Hepatocyte (in vitro differentiated cells): ENCODE measurements at regions not wholly inside any gene's neighbourhood (a gene's known extent, or its start where the extent isn't known, plus 50 kb on each side); places are given as distances from the start of the nearest gene placed in this dataset.

Source experiments
- DNase-seq: peaks from one replicate; pipeline ENCODE4 v3.0.0-alpha.2; 2016; ENCODE audit warnings: low spot score
- H2AFZ ChIP-seq: fragments of 200-600 bp; sonication (generic); 2 replicates; pipeline ENCODE4 v1.6.0; 2016; ENCODE audit warnings: antibody characterized with exemption, mild to moderate bottlenecking
- H3K27ac ChIP-seq: fragments of 200-600 bp; sonication (generic); 2 replicates; pipeline ENCODE4 v1.5.1; 2016; ENCODE audit warnings: mild to moderate bottlenecking
- H3K27me3 ChIP-seq: fragments of 200-600 bp; sonication (generic); 2 replicates; pipeline ENCODE4 v1.6.1; 2016
- H3K36me3 ChIP-seq: fragments of 200-600 bp; sonication (generic); replicated peaks from 2 replicates; pipeline ENCODE4 v1.5.1; 2016; ENCODE audit warnings: low read depth; ENCODE audit not compliant: insufficient read depth
- H3K4me1 ChIP-seq: fragments of 200-600 bp; sonication (generic); 2 replicates; pipeline ENCODE4 v1.5.1; 2016; ENCODE audit warnings: mild to moderate bottlenecking, moderate library complexity; ENCODE audit not compliant: insufficient read depth
- H3K4me2 ChIP-seq: fragments of 200-600 bp; sonication (generic); 2 replicates; pipeline ENCODE4 v1.6.0; 2016
- H3K4me3 ChIP-seq: fragments of 200-600 bp; sonication (generic); 2 replicates; pipeline ENCODE4 v1.5.1; 2016; ENCODE audit warnings: mild to moderate bottlenecking
- H3K79me2 ChIP-seq: fragments of 200-600 bp; sonication (generic); 2 replicates; pipeline ENCODE4 v1.6.0; 2017; ENCODE audit warnings: mild to moderate bottlenecking
- H3K9me2 ChIP-seq: fragments of 200-600 bp; sonication (generic); replicated peaks from 2 replicates; pipeline ENCODE4 v1.6.0; 2017; ENCODE audit warnings: mild to moderate bottlenecking; ENCODE audit not compliant: insufficient read depth
- H3K9me3 ChIP-seq: fragments of 200-600 bp; sonication (generic); 2 replicates; pipeline ENCODE4 v1.5.1; 2016; ENCODE audit warnings: low read depth, mild to moderate bottlenecking
- H4K20me1 ChIP-seq: fragments of 200-600 bp; sonication (generic); 2 replicates; pipeline ENCODE4 v1.6.0; 2016; ENCODE audit warnings: mild to moderate bottlenecking; ENCODE audit not compliant: insufficient read depth, poor library complexity, severe bottlenecking
- EZH2 ChIP-seq: fragments of 200-600 bp; sonication (generic); IDR thresholded peaks from 2 replicates; pipeline ENCODE4 v1.6.1; 2016; ENCODE audit warnings: antibody characterized with exemption, mild to moderate bottlenecking, borderline replicate concordance
- EZH2phosphoT487 ChIP-seq: fragments of 200-600 bp; sonication (generic); IDR thresholded peaks from one replicate; pipeline ENCODE4 v1.6.1; 2018; ENCODE audit warnings: antibody characterized with exemption, mild to moderate bottlenecking, low read depth, moderate library complexity; ENCODE audit not compliant: unreplicated experiment, severe bottlenecking
- WGBS: methylation state at CpG from one replicate; pipeline ENCODE4 v1.1.6; 2016; ENCODE audit warnings: low lambda C conversion rate; ENCODE audit errors: missing lambda C conversion rate; 5-methylcytosine and 5-hydroxymethylcytosine counted together
- TF ChIP-seq, protein P1 (sequence below): fragments of 200-600 bp; sonication (generic); IDR thresholded peaks from 2 replicates; pipeline ENCODE4 v1.5.1; 2016; ENCODE audit warnings: antibody characterized with exemption, mild to moderate bottlenecking; ENCODE audit not compliant: poor library complexity

DNA sequence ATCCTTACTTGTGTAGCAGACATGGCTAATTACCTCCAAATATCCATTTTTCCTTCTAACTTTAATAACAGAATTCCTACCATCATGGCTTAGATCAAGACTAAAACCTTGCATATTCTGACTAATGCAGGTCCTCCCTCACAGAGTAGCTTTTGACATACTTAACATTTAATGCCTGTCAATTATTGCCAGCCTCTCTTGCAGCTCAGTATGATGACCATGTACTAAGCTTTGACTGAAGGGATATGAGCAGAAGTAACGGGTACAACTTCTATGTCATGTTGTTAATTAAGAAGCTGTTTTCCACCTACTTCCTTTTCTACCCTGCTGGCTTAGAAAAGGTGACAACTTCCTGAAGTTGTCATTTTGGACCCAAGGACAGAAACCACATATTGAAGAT, 533.4 kb downstream of the PSAT1 start:
- H3K4me3 ChIP-seq = no peak overlapping the region
- H3K27ac ChIP-seq = no peak overlapping the region
- no peaks in the 10 kb centered on the region for H3K9me2 ChIP-seq
- 90% methylated on average over 1 of the region's 1 CpG for WGBS
- DNase-seq = no peak
- H2AFZ ChIP-seq = no peak overlapping the region
- H3K4me1 ChIP-seq = no peaks in the 10 kb centered on the region
- H3K9me3 ChIP-seq = no peaks in the 10 kb centered on the region
- no peak for TF ChIP-seq EZH2
- TF ChIP-seq, protein P1, sequence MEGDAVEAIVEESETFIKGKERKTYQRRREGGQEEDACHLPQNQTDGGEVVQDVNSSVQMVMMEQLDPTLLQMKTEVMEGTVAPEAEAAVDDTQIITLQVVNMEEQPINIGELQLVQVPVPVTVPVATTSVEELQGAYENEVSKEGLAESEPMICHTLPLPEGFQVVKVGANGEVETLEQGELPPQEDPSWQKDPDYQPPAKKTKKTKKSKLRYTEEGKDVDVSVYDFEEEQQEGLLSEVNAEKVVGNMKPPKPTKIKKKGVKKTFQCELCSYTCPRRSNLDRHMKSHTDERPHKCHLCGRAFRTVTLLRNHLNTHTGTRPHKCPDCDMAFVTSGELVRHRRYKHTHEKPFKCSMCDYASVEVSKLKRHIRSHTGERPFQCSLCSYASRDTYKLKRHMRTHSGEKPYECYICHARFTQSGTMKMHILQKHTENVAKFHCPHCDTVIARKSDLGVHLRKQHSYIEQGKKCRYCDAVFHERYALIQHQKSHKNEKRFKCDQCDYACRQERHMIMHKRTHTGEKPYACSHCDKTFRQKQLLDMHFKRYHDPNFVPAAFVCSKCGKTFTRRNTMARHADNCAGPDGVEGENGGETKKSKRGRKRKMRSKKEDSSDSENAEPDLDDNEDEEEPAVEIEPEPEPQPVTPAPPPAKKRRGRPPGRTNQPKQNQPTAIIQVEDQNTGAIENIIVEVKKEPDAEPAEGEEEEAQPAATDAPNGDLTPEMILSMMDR = no peak
- no peaks in the 10 kb centered on the region for H3K27me3 ChIP-seq
- no peak overlapping the region for H3K4me2 ChIP-seq
- H3K36me3 ChIP-seq = no peaks in the 10 kb centered on the region
- H4K20me1 ChIP-seq = no peaks in the 10 kb centered on the region
- no peaks in the 10 kb centered on the region for H3K79me2 ChIP-seq

DNA sequence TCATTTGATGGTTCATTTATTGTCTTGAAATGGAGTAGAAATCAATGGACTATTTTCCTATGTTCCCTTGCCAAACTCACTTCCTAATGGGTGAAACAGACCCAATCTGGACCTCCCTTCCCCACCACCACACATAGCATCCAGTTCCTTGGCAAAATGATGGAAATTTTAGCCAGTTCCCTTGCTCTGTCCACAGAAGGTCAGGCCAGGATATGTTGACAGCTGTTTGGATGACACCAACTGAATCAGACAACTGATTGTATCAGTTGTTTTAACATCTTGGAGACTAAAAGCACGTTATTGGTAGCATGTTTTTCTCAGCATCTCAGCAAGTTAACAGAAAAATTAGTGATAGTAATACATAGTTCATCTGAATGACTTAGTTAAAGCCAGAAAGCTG, 534.8 kb downstream of the PSAT1 start:
- 36% methylated on average over 1 of the region's 1 CpG for WGBS
- Histone ChIP-seq H3K4me1 (no peaks in the 10 kb centered on the region), H3K36me3 (no peaks in the 10 kb centered on the region), H3K79me2 (no peaks in the 10 kb centered on the region), H3K27me3 (no peaks in the 10 kb centered on the region), H4K20me1 (no peaks in the 10 kb centered on the region), H3K4me3 (no peak overlapping the region), H3K9me3 (no peaks in the 10 kb centered on the region), H3K4me2 (no peak overlapping the region), H3K27ac (no peak overlapping the region), H3K9me2 (no peaks in the 10 kb centered on the region), H2AFZ (no peak overlapping the region)
- TF ChIP-seq EZH2phosphoT487 = no peak
- no peak for DNase-seq

GRCh38 chr9:78835928-78836450, 539.1 kb downstream of the PSAT1 start:
- Histone ChIP-seq H3K36me3 (no peaks in the 10 kb centered on the region), H3K79me2 (no peaks in the 10 kb centered on the region), H4K20me1 (no peaks in the 10 kb centered on the region), H3K4me3 (no peak overlapping the region), H3K4me2 (no peak overlapping the region), H3K27me3 (no peaks in the 10 kb centered on the region), H3K9me2 (no peaks in the 10 kb centered on the region), H3K9me3 (no peaks in the 10 kb centered on the region), H2AFZ (no peak overlapping the region), H3K27ac (no peak overlapping the region), H3K4me1 (no peaks in the 10 kb centered on the region)
- WGBS = 97% methylated on average over 5 of the region's 5 CpGs
- no peak for DNase-seq
- no peak for TF ChIP-seq EZH2
- no peak for TF ChIP-seq EZH2phosphoT487
- TF ChIP-seq, protein P1 = no peak

DNA sequence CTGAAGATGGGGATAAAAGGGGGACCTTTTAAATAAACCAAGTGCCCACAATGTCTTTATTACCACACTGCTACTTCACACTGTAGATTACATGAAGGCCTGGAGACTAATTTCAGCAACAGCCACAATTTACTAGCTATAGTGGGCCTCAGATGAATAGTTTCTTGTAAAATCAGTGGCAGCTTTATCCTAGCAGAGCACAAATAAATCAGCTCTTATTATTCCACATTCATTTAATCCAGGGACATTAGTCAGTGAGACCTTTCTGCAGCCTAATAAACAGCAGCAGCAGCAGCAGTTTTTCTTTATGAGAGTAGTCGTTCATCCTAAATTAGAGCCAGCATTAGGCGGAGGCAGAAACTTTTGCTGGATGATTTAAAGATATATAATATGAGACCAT, 542.3 kb downstream of the PSAT1 start:
- H3K79me2 ChIP-seq = no peaks in the 10 kb centered on the region
- DNase-seq = no peak
- no peaks in the 10 kb centered on the region for H3K9me3 ChIP-seq
- H4K20me1 ChIP-seq = no peaks in the 10 kb centered on the region
- no peaks in the 10 kb centered on the region for H3K27me3 ChIP-seq
- no peak for TF ChIP-seq EZH2phosphoT487
- TF ChIP-seq EZH2 = no peak
- no peaks in the 10 kb centered on the region for H3K36me3 ChIP-seq
- H3K4me1 ChIP-seq = no peaks in the 10 kb centered on the region
- H3K27ac ChIP-seq = no peak overlapping the region
- H2AFZ ChIP-seq = no peak overlapping the region
- 56% methylated on average over 2 of the region's 2 CpGs for WGBS
- no peak overlapping the region for H3K4me3 ChIP-seq
- H3K9me2 ChIP-seq = no peaks in the 10 kb centered on the region
- H3K4me2 ChIP-seq = no peak overlapping the region
